Stimulated activated CD4-positive, alpha-beta T cell treated with anti-CD3 and anti-CD28 coated beads, Interleukin-12 subunit alpha, Interleukin-12 subunit beta, amount 100 ng/mL, for 48 hours (primary cell): ENCODE measurements at regions not wholly inside any gene's neighbourhood (a gene's known extent, or its start where the extent isn't known, plus 50 kb on each side); places are given as distances from the start of the nearest gene placed in this dataset.

Experiments used
- DNase-seq, 3 donors: peaks; one replicate each; pipeline ENCODE4 v3.0.0-alpha.2; 2020; ENCODE audit warnings: low read depth in 2 of 3, low spot score in 1 of 3

DNA sequence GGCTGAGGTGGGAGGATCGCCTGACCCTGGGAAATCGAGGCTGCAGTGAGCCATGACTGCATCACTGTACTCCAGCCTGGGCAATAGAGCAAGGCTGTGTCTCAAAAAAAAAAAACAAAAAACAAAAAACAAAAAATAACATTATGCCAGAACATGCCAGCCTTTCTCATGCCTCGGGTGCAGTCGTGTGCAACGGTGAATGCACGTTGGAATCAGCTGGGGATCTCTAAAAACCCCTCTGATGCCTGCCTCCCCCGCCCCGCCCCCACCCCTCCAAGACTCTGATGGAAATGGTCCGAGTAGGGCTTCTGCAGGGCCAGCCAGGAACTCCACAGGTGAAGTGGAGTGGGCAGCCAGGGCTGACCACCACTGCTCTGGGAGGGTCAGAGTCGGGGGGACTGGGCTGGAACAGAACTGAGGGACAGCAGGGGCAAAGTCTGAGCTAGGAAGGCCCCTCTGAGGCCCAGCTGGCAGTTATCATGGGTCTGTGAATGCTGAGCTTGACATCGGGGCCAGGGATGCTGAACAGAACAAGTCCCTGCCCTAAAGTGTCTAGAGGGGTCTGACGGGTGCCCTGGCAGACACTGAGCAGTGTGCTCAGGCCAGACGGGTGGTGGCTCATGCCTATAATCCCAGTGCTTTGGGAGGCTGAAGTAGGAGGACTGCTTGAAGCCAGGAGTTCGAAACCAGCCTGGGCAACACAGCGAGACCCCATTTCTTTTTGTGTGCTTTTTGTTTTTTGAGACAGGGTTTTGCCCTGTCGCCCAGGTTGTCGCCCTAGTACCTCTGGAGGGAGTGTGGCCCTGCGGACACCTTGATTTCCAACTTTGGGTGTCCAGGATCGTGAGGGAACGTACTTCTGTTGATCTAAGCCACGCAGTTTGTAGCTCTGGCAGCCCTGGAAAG is 193.4 kb upstream of the GSE1 start:
- DNase-seq = no peak

DNA sequence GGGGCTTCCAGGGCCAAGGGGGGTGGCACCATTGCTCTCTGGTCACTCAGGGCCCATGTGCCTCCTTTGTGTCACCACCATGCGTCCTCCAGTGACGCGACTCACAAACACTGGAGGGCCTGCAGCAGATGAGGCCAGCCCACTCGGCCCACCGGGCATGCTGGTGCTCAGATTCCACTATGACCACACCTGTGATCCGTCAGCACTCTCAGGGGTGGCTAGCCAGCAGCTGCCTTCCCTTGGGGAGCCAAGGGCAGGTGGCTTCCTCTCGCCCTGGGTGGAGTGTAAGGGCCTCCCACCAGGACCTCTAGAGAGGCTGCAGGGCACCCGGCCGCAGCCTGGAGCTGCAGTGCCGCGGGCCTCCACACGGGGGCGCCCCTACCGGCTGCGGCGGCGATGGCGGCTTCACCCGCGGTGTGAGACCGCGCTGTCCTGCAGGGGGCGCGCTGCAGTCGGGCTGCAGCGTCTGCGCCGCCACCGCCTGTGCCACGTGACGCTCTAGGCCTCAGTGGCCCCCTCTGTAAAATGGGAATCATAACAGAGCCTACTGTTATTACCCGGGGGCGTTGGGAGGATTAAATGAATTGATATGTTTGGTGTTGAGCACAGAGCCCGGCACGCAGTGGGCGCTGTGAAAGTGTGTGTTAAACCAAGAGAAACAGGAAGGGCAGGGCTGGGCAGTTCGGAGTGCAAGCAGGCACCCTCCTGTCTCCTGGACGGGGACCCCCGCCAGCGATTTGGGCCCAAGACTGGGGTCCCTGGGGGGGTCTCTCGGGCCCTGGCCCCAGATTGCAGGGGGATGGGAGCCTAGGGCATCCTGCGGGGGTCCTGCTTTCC is 192.4 kb upstream of the GSE1 start:
- DNase-seq = peak; percentile 52 to 75 (median 70)

DNA sequence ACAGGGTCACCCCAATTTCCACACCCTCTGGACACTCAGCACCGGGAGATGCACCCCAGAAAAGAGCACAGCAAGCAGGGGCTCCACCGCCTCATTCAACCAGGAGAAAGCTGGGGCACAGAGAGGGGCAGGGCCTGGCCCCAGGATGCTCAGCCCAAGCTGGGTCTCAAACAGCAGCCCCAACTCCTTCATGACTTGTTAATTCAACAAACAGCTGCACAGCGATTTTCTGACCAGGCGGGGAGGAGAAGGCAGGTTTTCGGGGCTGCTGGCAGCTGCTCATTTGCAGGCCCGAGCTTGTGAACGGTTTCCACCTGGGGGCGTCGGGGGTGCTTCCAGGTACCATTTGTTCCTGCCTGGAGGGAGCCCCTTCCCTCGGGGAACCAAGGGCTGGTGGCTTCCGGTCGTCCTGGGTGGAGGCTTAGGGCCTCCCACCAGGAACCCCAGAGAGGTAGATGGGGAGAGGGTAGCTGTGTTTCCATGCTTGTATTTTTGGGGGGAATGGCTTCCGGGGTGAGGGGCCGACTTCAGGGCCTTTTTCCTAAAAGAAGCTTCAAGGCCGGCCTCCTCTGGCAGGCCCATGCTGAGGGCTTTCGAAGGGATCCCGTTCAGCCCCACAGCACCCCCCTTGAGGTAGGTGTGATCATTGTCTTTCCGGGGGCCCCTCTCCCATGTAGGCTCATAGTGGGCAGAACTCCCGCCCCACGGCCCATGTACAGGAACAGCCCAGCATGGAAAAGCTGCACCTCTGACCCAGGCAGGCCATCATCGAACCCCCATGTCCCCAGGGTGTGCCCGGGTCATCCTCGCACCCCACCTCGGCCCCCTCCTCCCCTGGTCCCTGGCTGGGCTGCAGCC is 191.6 kb upstream of the GSE1 start:
- no peak for DNase-seq

DNA sequence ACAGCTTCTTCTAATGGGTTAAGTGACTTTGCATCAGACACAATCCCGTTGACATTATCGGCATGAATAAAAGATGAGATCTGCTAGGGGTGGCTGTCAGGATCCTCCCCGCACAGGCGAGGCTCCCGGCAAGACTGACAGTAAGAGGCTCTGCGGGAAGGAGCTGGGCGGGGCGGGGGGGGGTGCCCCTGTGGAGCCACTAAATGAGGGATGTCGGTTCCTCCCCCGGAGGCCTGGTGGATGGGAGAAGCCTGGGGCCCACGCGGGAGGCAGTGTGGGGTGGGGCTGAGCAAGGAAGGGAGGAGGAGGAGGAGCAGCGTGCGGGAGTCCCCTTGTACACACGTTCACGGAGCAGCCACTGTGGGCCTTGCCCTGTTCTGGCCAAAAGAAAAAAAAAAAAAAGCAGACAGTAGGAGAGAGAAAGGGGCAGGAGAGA is 190.9 kb upstream of the GSE1 start:
- no peak for DNase-seq

DNA sequence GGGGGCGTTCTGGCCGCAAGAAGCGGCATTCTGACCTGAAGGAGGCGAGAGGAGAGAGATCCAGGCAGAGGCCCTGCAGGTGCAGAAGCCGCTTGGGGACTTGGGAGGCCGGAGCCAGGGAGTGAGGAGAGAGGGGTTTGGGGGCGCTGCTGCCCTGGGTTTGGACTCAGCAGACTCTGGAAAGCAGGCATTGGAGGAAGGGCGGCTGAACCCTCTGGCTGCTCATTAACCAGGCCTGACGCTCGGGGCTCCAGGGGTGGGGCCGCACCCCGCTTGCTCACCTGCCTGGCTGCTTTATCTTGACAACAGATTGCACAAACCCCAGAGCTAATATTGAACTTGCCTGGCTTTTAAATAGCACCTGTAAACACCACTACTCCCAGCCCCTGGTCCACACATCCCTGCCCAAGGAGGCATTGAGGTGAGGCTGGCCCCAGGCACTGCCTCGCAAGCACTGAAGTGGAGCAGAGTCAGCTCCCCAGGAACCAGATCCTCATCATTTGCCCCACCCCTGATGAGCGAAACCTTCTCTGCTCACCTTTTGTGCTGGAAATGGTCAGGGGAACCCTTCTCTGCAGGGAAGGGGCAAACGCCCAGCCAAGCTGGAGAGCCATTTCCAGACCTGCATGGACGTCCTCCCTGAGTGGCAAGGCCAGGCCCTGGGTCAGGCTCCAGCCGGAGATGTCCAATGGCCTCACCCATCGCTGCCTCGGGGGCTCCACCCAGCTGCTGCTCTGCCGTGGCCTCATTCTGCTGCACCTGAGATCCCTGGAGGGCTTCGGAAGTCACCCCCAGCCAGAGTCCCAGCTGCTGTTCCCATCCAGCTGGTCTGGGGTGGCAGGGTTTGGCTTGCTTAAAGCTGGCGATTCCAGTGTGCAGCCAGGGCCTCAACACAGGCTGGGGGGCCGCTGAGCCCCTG is 190.2 kb upstream of the GSE1 start:
- DNase-seq = no peak

DNA sequence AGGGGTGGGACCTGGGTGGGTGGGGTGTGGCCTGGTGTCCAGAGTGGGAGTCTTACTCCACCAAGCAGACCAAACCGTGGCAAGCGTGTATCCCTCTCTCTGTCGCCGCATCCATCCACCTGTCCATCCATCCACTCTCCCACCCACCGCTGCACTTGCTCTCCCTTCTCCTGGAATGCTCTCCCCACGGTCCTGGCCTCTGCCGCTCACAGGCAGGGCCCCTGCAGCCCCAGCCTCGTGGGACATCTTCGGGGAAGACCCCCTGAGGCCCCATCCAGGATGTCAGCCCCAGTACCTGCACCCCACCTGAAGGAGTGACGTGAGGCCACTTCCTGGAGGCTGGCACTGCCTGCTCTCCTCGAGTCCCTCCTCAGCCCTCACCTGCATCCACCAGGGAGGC is 189.5 kb upstream of the GSE1 start:
- DNase-seq = no peak

DNA sequence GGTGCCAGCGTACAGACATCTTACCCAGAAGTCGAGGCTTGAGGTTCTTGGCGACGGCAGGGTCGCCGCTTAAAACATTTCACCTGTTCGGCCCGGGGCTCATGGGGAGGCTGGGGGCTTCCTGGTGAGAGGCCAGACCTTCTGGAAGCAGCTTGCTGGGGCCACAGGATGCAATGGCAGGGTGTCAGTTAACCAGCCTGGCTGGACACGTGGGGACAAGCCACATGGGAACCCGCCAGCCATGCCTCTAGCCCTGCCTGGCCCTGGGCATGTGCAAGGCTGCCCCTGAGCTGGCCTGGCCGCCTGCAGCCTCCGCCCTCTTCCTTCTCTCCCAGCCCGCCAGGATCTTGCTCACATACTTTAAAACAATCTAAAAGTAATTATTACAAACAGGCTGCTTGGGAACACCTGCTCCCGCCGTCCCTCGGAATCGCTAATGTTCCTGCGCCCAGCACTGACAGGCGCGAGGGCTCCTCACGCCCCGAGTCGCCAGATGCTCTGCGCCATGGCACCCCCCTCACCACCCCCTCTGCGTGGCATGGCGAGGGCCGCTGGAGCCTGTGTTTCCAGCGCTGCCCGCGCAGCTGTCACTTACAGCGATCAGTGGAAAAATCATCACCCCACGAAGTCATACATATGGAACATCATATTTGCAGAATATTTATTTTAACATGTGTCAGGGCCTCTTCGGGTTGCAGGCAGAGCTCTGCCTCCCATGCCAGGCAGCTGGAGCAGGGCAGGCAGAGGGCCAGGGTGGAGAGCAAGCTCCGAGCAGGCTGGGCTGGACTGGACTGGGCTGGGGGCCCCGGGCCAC is 188.7 kb upstream of the GSE1 start:
- DNase-seq = no peak

DNA sequence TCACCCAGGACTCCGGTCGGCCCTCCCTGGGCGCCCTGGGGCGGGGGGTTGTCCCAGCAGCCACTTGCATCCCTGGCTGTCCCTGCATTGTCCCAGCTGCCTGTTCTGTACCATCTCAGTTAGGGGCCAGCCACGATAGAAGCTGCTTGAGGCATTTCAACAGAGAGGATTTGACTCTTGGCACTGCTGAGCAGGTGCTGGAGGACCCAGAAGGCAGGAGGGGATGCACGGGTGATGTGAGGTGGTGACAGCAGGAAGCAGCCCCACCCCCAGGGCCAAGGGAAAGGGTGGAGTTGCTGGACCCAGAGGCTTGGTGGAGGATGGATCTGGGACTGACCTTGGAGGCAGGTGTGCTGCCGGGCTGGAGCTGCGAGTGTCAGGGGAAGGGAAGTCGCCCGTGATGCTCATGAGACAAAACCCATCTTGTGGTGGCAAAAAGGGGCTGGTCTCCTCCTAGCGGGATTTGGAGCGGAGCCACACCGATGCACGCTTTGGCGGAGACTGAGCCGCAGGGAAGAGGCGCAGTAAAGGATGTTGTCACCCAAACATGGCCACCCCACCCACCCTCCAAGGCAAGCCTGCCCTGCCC is 188.0 kb upstream of the GSE1 start:
- no peak for DNase-seq

DNA sequence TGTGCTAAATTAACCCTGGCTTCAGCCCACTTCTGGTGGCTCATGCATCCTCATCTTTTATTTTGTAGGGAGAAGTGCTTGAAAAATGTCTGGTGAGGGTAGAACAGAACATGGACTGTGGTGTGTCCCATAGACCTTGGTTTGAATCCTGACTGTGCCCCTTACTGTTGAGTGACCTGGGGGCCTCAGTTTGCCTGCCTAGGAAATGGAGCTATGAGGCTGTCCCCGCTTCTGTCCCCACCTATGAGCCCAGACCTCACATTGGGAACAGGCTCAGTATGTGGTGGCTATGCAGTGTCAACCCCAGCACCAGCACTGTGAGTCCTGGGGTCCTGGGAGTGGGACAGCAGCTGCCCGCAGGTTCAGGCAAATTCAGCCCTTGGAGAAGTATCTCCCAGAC is 186.3 kb upstream of the GSE1 start:
- no peak for DNase-seq

DNA sequence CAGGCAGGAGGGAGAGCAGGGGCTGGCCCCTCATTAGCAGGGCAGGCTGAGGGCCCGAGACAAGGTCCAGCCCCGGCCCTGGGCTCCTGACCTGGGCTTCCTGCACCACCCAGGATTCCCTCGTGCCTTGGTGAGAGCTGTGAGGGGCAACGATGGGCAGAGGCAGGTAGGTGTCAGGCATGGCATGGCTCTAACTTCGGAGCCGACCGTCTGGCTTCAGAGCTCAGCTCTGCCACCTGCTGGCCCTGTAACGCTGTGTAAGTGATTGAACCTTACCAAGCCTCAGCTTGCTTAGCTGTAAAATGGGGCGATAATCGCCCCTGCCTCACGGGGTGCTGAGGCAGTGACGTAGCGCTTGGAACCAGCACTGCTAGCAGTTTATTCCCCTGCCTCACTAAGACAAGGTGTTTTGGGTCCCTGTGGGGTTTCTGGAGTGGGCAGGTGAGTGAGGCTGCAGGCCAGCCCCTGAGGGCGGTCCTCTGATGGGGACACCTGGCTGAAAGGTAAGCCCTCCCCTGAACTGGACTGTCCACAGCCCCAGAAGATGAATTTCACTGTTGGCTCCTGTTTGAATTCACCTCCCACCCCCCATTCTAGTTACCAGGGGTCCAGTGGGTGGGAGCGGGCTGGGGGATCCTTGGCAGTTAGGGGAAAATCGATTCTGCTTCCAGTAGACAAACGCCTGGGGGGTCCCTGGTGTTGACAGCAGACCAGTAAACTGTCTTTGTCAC is 184.8 kb upstream of the GSE1 start:
- peak; percentile 16 to 43 (median 30) for DNase-seq

DNA sequence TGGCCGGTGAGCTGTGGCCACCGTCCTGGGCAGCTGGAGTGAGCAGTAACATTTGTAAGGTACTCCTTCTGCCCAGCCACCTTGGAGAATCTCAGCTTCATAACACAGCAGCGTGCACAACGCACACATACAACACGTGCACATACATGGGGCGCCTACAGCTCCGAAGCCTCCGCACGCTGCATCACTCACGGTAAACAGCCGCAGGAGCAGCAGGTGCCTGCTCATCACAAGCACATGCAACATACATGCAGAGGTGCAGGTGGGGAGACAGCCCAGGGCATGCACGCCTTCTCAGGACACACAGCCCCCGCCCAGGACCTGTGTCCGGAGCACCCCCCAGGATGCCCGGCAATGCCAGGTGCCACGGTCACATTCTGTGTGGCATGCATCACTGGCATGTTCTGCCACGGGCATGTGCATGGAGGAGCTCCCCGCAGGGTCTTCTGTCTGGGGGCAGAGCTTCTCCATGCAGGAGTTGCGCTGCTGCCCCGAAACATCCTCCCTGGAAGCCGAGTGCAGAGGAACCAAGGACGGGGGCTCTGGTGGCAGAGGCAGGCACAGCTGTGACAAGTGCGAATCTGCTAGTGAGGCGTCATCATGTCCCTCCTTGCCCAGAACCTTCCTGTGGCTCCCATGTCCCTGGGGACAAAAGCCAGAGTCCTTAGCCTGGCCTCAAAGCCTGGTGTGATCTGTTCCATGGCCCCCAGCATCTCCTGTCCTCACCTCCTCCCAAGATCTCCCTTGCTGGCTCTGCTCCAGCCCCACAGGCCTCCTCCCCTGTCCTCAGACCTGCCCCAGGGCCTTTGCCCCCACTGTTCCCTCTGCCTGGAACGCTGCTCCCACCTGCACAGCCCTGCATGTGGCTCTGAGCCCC is 184.0 kb upstream of the GSE1 start:
- no peak for DNase-seq

DNA sequence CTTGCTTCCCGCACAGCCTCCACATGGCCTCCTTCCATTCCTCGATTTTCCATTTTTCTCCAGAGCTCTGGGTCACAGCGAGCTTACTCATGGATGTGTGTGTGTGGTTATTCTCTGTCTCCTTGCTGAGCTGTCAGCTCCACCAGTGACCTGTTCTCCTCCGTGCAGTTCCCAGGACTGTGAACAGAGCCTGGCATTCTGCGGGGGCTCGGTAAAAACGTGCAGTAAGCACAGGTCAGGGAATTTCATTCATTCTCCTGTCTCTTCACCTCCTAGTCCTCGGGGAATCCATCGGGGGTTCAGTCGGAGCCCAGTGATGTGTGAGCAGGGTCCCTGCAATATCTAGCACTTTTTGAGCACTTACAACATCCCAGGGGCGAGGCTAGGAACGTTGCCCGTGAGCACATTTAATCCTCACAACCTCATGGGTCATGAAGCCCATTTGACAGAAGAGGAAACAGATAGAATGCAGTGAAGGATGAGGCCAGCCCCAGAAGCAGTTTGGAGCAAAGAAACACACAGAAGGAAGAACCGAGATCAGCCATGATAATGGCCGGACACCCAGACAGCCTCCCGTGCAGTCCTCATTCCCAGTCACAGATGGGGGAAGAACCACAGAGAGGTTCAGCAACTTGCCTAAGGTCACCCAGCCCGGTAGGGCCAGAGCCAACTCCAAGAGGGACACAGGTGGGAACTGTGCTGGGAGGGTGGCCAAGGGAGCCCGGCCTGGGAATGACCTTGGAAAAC is 183.2 kb upstream of the GSE1 start:
- DNase-seq = no peak

DNA sequence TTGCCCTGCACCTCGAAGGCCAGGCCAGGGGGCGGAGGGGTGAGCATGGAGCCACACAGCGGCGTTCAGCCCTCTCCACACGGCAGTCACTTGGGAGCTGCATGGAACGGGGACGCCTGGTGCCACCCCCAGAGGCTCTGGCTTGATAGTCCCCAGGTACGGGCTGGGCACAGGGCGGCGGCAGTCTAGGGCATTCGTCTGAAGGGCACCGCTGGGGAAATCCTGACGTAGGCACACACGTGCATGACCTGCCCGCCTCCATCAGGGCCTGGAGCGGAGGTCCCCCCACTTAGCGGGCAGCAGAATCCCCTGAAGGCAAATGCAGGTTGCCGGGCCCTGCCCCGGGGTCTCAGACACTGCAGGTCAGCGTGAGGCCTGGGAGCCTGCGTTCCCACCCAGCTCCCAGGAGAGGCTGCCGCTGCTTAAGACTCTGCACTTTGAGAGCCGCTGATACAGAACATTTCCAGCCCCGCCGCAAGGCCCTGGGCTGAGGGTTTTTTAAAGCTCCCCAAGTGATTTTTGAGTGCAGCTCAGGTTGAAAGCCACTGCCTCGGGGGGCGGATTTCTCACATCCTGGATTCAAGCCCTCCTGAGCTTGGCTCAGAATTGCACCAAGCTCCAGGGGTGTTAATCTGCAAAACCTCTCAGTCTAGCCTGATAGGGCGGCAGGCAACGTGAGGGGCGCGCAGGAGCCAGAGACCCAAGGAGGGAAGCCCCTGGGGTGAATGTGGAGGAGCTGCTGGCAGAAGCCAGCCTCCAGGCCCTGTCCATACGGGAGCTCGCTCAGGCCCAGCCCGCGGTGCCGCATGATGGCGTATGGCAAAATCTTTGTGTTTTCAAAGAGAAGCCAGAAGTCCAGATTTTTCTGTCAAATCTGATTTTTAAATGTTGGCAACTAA is 182.3 kb upstream of the GSE1 start:
- no peak for DNase-seq

DNA sequence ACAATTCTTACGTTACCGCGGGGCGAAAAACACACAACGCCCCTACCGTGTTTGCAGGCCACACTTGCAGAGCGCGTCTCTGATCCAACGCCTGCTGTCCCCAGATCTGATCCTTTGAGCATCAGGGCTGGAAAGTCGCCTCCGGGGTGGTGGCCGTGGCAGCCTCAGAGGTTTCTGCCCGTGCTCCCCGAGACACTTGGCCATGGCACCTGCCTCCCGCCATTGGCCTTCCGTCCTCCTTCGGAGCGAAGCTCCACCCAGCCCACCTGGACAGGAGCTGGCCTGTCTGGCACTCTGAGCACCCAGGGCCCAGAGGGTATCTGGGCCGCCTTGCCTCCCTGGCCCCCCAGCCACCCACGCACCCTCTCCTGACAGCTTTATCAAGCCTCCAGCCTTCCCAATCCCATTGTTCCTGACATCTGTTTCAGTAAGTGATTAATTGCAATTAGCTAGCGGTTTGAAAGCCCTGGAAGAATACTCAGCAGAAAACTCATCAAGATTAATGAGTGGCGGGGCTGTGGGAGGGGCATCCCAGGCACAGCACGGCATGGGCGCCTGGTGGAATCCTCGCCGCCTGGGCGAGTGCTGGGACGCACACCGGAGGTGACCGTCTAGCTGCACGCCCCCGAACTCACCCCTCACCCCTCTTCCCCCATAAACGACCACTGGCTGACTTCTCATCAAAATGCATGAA is 181.5 kb upstream of the GSE1 start:
- no peak for DNase-seq

DNA sequence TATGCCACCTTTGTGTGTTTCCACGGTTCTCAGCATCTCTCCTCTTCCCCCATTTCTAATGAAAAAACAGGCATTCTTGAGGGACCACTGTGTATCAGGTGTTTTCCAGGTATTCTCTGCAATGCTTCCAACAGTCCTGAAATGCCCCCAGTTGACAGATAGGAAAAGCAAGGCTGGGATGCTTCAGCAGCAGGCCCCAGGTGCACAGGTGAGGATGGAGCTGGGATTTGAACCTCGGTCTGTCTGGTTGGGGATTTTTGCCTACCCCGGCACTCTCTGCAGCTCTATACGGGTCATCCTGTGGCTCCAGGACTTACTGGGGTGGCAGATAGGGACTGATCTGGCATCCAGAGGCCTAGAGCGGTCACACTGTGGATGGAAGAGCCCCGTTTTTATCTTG is 180.5 kb upstream of the GSE1 start:
- DNase-seq = no peak
